Naive B cell (primary cell): ENCODE measurements at regions not wholly inside any gene's neighbourhood (a gene's known extent, or its start where the extent isn't known, plus 50 kb on each side); places are given as distances from the start of the nearest gene placed in this dataset.

Experiments
- ATAC-seq, 2 donors: fragments of 150-1000 bp; cut with Tn5 transposase; 2 replicates each; pipeline ENCODE4 v1.10.0; 2021; ENCODE audit warnings: low read depth in 2 of 2, mild to moderate bottlenecking in 2 of 2, moderate library complexity in 2 of 2
- DNase-seq: peaks from one replicate; pipeline ENCODE4 v3.0.0; 2022
- H3K27ac Mint-ChIP-seq, 6 donors: one replicate each; pipeline ENCODE4 v1.8.0; 2020 to 2022; ENCODE audit warnings: mild to moderate bottlenecking in 6 of 6, mixed read lengths in 6 of 6, moderate library complexity in 5 of 6, inconsistent platforms in 2 of 6
- H3K27me3 Mint-ChIP-seq, 3 donors: one replicate each; pipeline ENCODE4 v1.8.0; 2021 to 2022; ENCODE audit warnings: mixed read lengths in 3 of 3, mild to moderate bottlenecking in 1 of 3
- H3K36me3 Mint-ChIP-seq, 2 donors: one replicate each; pipeline ENCODE4 v1.8.0; 2020 to 2022; ENCODE audit warnings: mixed read lengths in 2 of 2, inconsistent platforms in 1 of 2, mild to moderate bottlenecking in 1 of 2
- H3K4me1 Mint-ChIP-seq, 3 donors: one replicate each; pipeline ENCODE4 v1.8.0; 2020 to 2022; ENCODE audit warnings: mixed read lengths in 3 of 3, inconsistent platforms in 1 of 3, mild to moderate bottlenecking in 1 of 3, moderate library complexity in 1 of 3
- H3K4me3 Mint-ChIP-seq, 8 donors: one replicate each; pipeline ENCODE4 v1.8.0; 2020 to 2022; ENCODE audit warnings: mild to moderate bottlenecking in 8 of 8, mixed read lengths in 8 of 8, moderate library complexity in 8 of 8, inconsistent platforms in 2 of 8
- H3K9me3 Mint-ChIP-seq, 7 donors: one replicate each; pipeline ENCODE4 v1.8.0; 2020 to 2022; ENCODE audit warnings: mixed read lengths in 7 of 7, mild to moderate bottlenecking in 5 of 7, inconsistent platforms in 2 of 7, moderate library complexity in 1 of 7

DNA sequence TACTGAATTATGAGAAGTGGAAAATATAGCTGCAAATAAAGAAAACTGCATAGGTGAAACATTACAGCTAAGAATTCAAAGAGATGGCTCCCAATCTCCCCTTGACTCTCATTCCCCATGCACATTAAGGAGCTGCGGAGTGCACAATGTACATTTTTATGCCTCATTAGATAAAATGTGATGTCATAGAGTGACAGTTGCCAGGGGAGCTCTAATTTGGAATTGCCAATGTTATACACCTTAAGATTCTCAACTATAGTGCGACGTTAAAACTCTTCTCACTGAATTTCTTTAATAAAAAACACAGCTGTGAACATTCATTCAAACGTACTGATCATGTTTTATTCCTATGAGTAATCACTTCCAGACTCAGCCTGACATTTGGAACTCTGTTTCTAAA, 386.9 kb upstream of the CELF2 start:
- Mint-ChIP-seq H3K9me3 (no peaks in the 10 kb centered on the region), H3K27me3 (peaks cover 0 to 8% (median 0%) of the 10 kb centered on the region in 3 donors), H3K4me3 (no peak overlapping the region), H3K36me3 (no peaks in the 10 kb centered on the region), H3K27ac (no peak overlapping the region), H3K4me1 (no peaks in the 10 kb centered on the region)
- ATAC-seq (no peak), DNase-seq (no peak)

DNA sequence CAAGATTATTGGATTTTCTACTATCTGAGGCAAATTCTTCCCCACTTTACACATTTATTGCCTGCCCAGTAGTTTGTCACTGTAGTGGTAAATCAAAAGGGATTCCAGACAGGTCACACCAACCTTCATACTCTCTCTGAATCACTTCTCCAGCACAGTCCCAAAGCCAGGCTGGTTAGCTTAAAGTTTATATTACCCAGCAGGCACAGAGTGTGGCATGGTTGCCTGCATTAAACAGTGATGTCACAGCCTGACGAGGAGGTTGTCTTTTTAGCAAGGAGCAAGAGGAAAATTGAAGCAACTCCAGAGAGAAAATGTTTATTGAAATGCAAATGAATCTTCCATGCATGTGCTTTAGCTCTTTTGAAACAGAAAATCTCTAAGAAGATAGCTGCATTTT, 375.5 kb upstream of the CELF2 start:
- DNase-seq = no peak
- peaks cover 0 to 8% (median 4%) of the 10 kb centered on the region in 3 donors for H3K27me3 Mint-ChIP-seq
- no peak for ATAC-seq
- H3K36me3 Mint-ChIP-seq = no peaks in the 10 kb centered on the region
- H3K9me3 Mint-ChIP-seq = peaks cover 0 to 3% (median 0%) of the 10 kb centered on the region in 7 donors
- H3K4me1 Mint-ChIP-seq = no peaks in the 10 kb centered on the region
- H3K27ac Mint-ChIP-seq = no peak overlapping the region
- no peak overlapping the region for H3K4me3 Mint-ChIP-seq

DNA sequence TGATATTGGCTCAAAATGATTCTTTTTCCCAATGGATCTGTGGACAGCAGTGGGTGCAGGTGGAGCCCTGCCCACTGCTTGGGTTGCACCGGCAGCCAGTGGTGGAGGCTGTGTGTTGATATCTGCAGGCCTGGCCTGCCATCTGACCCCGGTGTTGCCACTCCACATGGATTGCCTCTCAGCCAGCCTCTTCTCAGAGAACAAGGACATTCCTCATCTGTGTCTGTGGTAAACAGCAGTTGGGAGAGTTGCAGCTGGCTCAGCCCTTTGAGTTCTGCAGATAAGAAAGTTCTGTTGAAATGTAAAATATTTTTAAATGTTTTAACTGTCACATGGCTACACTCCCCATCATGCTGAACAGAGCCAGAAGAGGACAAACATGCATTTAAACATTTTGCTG, 374.9 kb upstream of the CELF2 start:
- H3K4me1 Mint-ChIP-seq = no peaks in the 10 kb centered on the region
- H3K9me3 Mint-ChIP-seq = peaks cover 0 to 3% (median 0%) of the 10 kb centered on the region in 7 donors
- H3K27ac Mint-ChIP-seq = no peak overlapping the region
- no peaks in the 10 kb centered on the region for H3K36me3 Mint-ChIP-seq
- DNase-seq = no peak
- no peak overlapping the region for H3K4me3 Mint-ChIP-seq
- H3K27me3 Mint-ChIP-seq = peaks cover 0 to 8% (median 0%) of the 10 kb centered on the region in 3 donors
- ATAC-seq = no peak

DNA sequence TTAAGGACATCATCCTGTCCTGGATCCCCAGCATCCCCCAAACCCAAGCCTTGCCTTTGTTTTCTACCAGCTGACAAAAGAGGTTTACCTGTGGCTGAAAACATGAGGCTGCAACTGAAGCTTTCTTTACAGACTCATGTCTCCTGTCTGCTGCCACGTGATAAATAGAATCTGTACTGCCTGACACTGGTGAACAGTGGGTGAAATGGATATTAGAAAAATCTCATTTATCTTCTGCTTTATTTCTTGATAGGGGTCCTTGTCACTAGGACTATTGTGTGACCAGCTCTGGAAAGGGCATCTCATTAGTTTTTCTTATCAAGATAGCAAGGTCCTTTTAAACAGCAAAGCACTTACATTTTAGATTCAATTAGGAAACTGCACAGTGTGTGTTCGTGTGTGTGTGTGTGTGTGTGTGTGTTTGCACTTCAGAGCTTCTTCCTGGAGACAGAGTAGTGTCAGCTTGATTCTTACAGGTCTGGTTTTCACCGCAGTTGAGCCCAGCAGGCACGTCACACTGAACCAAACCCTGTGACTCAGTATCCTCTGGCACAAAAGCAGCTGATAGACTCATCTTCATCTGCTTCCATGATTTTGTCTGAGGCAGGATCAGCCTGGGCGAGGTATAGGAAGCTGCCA, 373.5 kb upstream of the CELF2 start:
- ATAC-seq (no peak), DNase-seq (no peak)
- no peaks in the 10 kb centered on the region for H3K4me1 Mint-ChIP-seq
- H3K9me3 Mint-ChIP-seq = peaks cover 0 to 7% (median 0%) of the 10 kb centered on the region in 7 donors
- no peaks in the 10 kb centered on the region for H3K36me3 Mint-ChIP-seq
- H3K27ac Mint-ChIP-seq = no peak overlapping the region
- peaks cover 0 to 8% (median 5%) of the 10 kb centered on the region in 3 donors for H3K27me3 Mint-ChIP-seq
- H3K4me3 Mint-ChIP-seq = no peak overlapping the region

DNA sequence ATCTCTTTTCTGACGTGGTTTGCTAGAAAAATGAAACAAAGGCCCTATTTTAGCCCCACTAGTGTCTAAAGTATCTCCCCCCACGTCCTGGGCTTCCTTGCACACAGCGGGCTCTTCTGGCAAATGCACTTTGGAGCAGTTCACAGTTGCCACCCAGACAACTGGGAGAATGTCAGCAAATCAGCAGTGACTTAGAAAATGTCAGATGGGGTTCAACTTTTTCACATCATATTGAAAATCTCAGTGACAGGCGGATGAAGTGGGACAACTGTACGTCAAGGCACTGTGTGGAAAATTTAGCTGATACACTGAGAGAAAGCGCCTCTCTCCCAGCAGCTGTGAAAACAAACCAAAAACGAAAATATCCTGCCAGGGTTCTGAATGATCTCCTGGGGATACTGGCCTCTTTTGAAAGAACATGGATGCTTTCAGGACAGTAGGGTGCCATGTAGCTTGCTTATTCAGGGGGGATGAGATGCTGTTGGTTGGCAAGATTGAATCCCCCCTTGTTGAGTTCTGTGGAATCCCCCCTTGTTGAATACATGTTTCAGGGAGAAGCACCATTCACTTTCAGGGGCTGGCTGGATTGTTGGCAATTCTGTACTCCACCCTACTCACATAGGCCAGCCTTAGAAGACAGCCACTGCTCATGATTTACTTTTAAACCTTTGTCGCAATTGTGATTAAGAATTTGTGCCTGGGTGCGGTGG, 372.8 kb upstream of the CELF2 start:
- H3K27ac Mint-ChIP-seq = no peak overlapping the region
- H3K27me3 Mint-ChIP-seq = peaks cover 0 to 6% (median 5%) of the 10 kb centered on the region in 3 donors
- ATAC-seq (no peak), DNase-seq (no peak)
- H3K4me1 Mint-ChIP-seq = no peaks in the 10 kb centered on the region
- no peaks in the 10 kb centered on the region for H3K36me3 Mint-ChIP-seq
- peaks cover 0 to 7% (median 0%) of the 10 kb centered on the region in 7 donors for H3K9me3 Mint-ChIP-seq
- H3K4me3 Mint-ChIP-seq = no peak overlapping the region

DNA sequence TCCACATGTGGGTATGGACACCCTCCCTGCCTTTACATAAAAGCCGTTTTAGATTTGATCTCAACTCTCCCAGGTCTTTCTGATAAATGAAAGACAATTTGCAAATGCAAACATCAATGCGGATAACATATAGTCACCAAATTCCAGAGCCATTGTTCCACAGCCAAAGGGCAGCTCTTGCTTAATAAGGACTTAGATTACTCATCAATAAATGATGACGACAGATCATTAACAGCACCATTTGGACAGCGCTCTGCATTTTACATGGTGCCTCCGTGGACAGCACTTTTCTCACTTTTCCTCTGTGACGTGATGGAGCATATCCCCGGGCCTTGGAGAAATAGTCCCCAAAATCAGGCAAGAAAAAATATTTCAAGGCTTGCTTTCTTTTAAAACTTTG, 370.3 kb upstream of the CELF2 start:
- Mint-ChIP-seq H3K36me3 (no peaks in the 10 kb centered on the region), H3K27ac (no peak overlapping the region), H3K4me3 (no peak overlapping the region), H3K9me3 (peaks cover 0 to 7% (median 3%) of the 10 kb centered on the region in 7 donors), H3K4me1 (no peaks in the 10 kb centered on the region), H3K27me3 (peaks cover 0 to 5% (median 0%) of the 10 kb centered on the region in 3 donors)
- ATAC-seq (no peak), DNase-seq (no peak)

DNA sequence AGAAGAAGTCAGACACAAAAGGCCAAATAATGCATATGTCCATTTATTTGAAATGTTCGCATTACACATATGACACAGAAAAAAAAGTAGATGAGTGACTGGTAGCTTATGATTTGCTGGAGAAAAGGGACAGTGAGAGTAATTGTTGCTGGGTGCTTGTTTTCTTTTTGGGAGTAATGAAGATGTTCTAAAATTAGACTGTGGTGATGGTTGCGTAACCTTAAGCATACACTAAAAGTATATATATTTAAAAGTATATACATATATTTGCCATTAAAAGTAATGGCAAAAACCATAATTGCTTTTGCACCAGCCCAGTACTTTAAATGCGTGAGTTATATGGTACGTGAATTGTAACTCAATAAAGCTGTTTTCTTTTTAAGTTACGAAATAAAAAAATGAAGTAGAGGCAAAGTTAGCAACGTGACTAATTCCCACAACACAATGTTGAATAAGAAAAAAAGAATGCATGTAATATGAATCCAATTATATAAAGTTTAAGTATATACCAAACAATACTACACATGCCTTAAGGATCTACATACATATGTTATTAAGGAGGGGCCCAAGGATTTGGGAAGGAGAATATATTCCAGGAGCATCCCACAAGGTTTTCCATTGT, 360.4 kb upstream of the CELF2 start:
- H3K4me1 Mint-ChIP-seq = no peaks in the 10 kb centered on the region
- peak overlapping the region in 1 of 6 donors; percentile 61 for H3K27ac Mint-ChIP-seq
- H3K9me3 Mint-ChIP-seq = peaks cover 0 to 4% (median 0%) of the 10 kb centered on the region in 7 donors
- H3K4me3 Mint-ChIP-seq = no peak overlapping the region
- DNase-seq = no peak
- H3K36me3 Mint-ChIP-seq = no peaks in the 10 kb centered on the region
- H3K27me3 Mint-ChIP-seq = peaks cover 3 to 6% (median 6%) of the 10 kb centered on the region in 3 donors
- ATAC-seq = no peak

DNA sequence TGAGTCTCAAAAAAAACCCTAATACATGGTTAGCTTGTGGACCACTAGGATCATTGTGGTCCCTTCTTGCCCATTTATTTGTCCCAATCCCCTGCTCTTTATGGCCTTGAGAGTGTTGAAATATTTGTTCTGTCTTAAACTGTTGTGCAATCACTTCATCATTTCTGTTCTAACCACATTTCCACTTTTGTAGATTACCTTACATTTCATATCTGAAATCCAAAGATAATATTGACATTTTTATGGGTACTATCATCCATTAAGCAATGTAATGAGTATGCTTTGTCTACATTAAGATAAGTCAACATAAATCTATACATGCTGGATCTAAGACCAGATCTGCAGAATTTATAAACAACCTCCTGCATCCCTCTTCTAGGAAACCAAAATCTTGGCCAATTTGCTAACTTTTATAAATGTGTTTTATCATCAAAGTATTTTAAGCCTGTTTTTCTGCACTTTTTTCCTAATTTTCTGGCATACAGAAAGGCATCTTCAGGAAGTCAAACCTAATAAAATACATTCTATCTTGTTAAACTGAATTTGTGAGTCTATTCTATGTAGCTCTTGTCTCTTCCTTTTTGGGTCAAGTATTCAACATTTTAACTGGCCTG, 359.4 kb upstream of the CELF2 start:
- no peak overlapping the region for H3K4me3 Mint-ChIP-seq
- no peaks in the 10 kb centered on the region for H3K4me1 Mint-ChIP-seq
- DNase-seq = no peak

DNA sequence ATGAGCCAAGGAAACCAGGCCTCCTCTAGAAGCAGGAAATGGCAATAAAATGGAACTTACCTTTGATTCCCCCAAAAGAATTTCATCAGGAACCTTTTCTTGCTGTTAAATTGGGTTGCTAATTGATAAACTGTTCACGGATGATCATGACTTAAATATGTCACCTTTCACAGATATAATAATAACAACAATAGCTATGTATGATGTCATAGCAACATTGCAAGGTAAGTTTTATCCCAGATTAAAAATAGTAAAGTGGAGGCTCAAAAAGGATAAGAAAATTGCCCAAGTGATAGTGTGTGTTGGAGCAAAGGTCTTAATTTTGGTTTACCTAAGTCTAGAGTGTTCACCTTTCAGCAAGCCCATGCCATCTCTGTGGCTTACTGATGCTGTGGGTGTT, 357.6 kb upstream of the CELF2 start:
- Mint-ChIP-seq H3K36me3 (no peaks in the 10 kb centered on the region), H3K27me3 (peaks cover 3 to 6% (median 6%) of the 10 kb centered on the region in 3 donors), H3K9me3 (peaks cover 0 to 4% (median 0%) of the 10 kb centered on the region in 7 donors), H3K4me1 (no peaks in the 10 kb centered on the region), H3K4me3 (no peak overlapping the region), H3K27ac (no peak overlapping the region)
- ATAC-seq (no peak), DNase-seq (no peak)

More for the DNA sequence above, 359.4 kb upstream of the CELF2 start:
- ATAC-seq = no peak
- Mint-ChIP-seq H3K9me3 (peaks cover 0 to 4% (median 0%) of the 10 kb centered on the region in 7 donors), H3K36me3 (no peaks in the 10 kb centered on the region), H3K27ac (no peak overlapping the region), H3K27me3 (peaks cover 3 to 6% (median 6%) of the 10 kb centered on the region in 3 donors)

DNA sequence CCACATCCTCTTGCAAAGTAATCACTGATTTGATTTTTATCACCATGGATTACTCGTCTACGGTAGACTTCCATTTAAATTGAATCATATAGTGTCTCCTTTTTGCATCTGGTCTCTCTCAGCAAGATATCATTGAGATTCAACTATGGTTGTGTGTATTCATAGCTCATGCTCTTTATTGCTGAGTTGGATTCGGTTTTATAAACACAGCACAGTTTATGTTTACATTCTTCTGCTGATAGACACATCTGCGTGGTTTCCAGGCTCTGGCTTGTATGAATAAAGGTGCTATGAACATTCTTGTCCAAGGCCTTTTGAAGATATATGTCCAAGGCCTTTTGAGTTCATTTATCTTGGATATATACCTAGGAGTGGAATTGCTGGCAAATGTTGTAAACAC, 356.5 kb upstream of the CELF2 start:
- no peaks in the 10 kb centered on the region for H3K36me3 Mint-ChIP-seq
- H3K27me3 Mint-ChIP-seq = peaks cover 3 to 6% (median 6%) of the 10 kb centered on the region in 3 donors
- H3K27ac Mint-ChIP-seq = no peak overlapping the region
- DNase-seq = no peak
- H3K4me3 Mint-ChIP-seq = no peak overlapping the region
- H3K9me3 Mint-ChIP-seq = peaks cover 0 to 6% (median 0%) of the 10 kb centered on the region in 7 donors
- ATAC-seq = no peak
- no peaks in the 10 kb centered on the region for H3K4me1 Mint-ChIP-seq

DNA sequence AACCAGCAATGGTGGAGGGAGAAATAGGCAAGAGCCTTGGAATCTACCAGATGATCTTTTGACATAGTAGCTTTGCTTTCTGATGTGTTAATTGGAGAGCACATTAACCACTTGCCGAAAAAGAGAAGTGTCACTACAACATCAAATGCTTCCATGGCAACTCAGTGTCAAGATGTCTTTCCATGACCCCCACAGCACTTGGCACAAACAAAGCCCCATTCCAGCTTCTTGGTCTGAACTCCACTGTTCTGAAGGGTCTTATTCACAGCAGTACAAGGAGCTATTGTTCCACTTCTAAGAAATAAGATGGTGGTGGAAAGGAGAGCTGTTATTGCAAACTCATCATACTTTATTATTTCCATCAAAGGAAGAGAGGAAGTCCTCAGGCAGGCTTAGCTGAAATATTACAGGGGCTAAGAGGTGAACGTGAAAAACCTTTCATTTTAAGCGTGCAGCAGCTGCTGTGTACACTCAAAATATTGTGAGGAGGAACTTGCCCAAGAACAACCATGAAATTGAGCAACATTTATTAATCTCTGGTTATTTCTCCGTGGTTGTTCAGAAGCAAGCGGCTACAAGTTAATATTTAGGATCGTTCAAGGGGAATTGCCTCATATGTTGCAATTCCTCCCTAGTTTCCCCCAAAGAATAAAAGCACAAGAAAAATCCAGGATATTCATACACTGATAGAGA, 354.8 kb upstream of the CELF2 start:
- Mint-ChIP-seq H3K4me1 (no peaks in the 10 kb centered on the region), H3K9me3 (peaks cover 0 to 3% (median 0%) of the 10 kb centered on the region in 7 donors), H3K27me3 (peaks cover 3 to 6% (median 6%) of the 10 kb centered on the region in 3 donors), H3K36me3 (no peaks in the 10 kb centered on the region), H3K4me3 (no peak overlapping the region), H3K27ac (no peak overlapping the region)
- ATAC-seq = no peak
- no peak for DNase-seq

DNA sequence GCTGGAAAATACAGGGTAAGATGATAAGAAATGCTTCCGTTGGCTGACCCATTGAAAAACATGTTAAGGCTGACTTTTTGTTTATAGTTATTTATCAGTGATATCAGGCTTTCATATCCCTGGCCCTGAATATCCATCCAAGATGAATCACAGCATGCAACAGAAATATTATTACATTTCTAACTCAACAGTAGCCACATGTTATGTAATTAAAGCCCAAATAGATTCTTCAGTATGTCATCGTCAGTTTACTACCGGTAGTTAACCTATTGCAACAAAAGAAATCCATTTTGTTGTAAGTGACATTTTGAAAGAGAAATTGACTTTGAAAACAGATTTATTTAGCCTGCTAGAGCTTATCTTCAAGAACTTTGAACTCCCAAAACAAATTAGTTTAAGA, 354.1 kb upstream of the CELF2 start:
- Mint-ChIP-seq H3K4me3 (no peak overlapping the region), H3K27me3 (peaks cover 3 to 6% (median 6%) of the 10 kb centered on the region in 3 donors), H3K27ac (no peak overlapping the region), H3K4me1 (no peaks in the 10 kb centered on the region), H3K36me3 (no peaks in the 10 kb centered on the region), H3K9me3 (peaks cover 0 to 3% (median 0%) of the 10 kb centered on the region in 7 donors)
- DNase-seq (no peak), ATAC-seq (no peak)

DNA sequence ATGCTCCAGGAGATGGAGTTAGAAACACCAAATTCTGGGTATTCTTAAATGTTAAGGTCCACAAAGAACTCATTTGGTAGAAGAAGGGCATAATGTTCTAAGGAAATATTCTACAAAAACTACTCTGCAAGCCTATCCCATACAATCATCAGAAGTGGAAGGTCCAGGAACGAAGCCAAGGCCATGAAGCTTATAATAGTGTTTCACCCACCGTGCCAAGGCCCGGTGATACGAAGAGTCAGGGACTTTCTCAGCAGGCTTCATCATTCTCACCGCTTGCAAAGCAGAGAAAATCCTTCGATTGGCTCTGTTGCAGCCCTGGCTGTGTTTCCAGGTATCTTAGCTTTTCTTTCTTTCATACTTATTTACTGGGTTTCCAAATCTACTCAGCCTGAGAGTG, 351.9 kb upstream of the CELF2 start:
- peaks cover 0 to 6% (median 0%) of the 10 kb centered on the region in 3 donors for H3K27me3 Mint-ChIP-seq
- ATAC-seq (no peak), DNase-seq (no peak)
- H3K4me3 Mint-ChIP-seq = no peak overlapping the region
- peaks cover 0 to 3% (median 0%) of the 10 kb centered on the region in 7 donors for H3K9me3 Mint-ChIP-seq
- H3K4me1 Mint-ChIP-seq = no peaks in the 10 kb centered on the region
- no peak overlapping the region for H3K27ac Mint-ChIP-seq
- H3K36me3 Mint-ChIP-seq = no peaks in the 10 kb centered on the region
